ENCODE measurements at regions not wholly inside any gene's neighbourhood (a gene's known extent, or its start where the extent isn't known, plus 50 kb on each side); places are given as distances from the start of the nearest gene placed in this dataset.
A peak's percentile ranks its signal among the peaks of the same experiment; 100 is the strongest.
"Not testable (repeated sequence)": the region's sequence is repeated elsewhere in the genome, so short reads cannot be mapped to it uniquely, and the experiment has no call there.

DNA sequence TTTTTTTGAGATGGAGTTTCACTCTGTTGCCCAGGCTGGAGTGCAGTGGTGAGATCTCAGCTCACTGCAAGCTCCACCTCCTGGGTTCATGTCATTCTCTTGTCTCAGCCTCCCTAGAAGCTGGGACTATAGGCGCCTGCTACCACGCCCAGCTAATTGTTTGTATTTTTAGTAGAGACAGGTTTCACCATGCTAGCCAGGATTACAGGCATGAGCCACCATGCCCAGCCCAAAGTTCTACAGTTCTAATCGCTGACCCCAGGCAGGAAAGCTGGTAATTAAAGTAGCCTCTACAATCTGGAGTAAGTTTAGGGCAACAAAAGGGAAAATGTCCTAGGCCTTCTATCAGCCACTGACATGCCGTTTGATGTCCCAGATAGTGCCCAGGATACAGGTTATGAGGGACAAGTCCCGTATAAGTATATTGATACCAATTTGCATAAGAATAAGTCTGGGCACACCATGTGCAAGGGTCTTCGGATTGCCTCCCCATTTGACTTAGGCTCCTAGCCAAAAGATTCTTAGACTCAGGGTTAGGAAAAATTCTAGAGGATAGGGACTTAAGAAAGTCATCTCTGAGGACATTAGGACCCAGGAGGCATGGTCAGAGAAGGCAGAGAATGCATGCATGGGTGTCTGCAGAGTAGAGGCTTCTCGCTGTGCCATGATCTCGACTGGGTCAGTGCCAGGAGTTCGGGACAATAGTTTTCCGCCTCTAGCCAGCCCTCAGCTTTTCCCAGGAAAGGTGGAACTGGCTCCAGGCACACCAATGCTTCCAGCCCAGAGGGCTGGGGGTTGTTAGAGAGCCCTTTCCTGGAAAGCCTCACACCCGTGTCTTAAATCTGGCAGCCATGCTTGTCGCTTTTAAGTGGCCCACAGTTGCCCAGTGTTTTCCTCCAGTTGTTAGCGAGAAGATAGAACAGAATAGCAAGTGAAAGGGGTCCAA is 1111.1 kb downstream of the TAF11L14 start:
- DNase-seq = no peak

DNA sequence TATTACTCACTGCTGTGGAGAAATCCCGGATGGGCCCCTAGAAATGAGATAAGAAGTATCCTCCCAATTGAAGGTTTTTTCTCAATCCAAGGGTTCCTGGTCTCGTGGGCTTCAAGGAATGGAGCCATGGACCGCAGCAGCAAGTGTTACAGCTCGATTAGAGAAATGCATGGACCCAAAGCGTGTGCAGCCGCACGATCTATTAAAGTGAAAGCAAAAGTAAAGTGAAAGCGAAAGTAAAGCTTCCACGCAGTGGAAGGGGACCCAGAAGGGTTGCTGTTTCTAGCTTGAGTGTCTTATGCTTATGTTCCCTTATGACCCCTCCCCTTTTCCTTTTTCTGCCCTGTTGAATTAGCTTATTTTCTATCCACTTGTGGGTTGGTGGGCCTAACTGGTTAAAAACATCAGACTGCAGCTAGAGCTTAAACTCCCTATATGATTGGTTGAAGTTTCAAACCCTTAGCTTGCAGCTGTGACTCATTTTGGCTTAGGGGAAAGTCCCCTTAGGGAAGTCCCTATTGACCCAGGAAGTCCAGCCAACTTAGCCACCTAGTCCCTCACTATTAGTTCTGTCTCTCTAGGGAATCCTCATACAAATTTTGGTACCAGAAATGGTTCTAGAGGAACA is 1111.8 kb downstream of the TAF11L14 start:
- DNase-seq = peak; percentile 19

DNA sequence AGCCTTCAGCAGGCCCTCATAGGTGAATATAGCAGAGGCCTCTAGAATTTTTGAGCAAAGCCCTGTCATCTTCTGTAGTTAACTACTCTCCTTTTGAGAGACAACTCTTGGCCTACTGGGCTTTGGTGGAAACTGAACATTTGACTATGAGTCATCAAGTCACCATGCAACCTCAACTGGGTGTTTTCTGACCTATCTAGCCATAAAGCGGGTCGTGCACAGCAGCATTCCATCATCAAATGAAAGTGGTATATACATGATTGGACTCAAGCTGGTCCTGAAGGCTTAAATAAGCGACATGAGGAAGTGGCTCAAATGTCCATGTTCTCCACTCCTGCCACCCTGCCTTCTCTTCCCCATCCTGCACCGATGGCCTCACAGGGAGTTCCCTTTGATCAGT is 1115.5 kb downstream of the TAF11L14 start:
- no peak for DNase-seq

DNA sequence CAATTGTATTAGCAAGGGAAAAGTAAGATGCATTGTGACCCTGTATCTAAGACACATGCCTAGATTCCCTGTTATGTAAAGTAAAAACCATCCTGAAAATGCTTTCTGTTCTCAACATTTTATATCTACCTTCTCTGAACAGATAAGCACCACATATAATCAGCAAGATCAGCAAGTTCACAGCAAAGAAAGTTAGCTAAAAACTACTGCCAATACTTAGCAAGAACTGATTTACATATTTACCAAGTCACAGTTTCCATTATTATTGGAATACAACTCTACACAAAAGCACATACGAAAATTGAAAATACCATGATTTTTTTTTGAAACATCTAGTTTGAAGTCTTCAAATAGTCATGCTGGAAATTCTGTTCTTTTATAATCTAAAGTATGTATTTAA is 1118.1 kb downstream of the TAF11L14 start:
- no peak for DNase-seq

DNA sequence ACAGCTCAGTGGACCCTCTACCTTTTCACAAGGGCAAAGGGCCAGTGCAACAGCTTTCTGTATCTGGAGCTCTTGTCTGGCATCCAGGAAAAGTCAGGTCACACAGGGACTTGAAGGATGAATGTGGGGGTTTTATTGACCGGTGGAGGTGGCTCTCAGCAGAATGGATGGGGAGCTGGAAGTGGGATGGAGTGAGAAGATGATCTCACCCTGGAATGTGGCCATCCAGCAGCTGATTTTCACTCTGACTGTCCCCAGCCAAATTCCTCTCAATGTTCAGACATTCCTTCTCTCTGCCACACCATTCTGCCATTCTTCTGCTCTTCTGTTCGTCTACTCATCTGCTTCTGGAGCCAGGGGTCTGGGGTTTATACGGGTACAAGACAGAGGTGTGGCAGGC is 1119.9 kb downstream of the TAF11L14 start:
- DNase-seq = no peak

DNA sequence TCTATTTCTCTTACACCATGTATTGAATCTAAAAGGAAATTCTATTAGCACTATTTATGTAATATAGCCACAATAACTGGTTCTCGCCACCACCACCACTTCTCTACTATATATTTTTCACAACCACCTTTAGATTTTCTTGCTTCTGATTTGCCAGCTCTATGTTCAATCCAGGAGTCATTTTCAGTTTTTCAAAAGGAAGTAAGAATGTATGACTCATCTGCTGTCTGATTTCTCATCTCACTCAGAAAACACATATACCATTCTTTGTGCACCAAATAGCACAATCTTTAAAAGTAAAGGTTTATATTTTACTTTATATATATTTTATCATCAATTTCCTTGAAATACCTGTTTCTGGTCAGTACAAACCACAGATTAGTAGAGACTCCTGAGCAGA is 1127.5 kb downstream of the TAF11L14 start:
- no peak for DNase-seq

DNA sequence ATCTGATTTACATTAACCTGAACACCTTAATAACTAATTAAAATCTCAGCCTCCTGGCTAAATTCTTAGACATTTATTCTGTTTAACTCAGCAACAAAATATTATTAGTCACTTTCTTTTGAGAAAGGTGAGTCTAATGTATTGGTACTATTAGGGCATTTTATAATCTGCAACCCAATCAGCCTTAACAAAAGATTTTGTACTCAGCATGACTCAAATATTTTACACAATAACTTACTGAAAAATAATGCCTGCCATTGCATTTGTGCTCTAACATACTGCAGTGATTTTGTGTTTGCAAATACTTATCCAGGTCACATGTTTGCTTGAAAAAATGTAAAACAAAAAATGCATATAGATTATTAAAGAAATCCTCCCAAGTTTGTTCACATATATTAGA is 1129.9 kb downstream of the TAF11L14 start:
- DNase-seq = no peak

DNA sequence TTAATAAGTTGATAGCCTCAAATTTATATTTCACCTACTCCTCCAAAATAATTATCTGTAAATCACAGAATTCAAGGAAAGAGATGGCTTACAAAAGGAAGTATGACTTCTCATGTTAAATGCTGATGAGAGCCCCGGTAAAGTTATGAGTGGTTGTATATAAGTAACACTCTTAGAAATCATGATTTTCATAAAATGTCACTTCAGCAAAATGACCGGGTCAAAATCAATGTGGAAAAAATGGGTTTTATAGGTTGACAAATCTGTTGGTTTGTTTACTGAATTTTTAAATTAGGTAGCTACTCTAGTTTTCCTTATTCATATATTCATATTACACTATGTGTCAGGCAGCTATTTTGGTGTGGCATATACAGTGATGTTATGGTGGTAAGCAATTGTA is 1131.0 kb downstream of the TAF11L14 start:
- no peak for DNase-seq

DNA sequence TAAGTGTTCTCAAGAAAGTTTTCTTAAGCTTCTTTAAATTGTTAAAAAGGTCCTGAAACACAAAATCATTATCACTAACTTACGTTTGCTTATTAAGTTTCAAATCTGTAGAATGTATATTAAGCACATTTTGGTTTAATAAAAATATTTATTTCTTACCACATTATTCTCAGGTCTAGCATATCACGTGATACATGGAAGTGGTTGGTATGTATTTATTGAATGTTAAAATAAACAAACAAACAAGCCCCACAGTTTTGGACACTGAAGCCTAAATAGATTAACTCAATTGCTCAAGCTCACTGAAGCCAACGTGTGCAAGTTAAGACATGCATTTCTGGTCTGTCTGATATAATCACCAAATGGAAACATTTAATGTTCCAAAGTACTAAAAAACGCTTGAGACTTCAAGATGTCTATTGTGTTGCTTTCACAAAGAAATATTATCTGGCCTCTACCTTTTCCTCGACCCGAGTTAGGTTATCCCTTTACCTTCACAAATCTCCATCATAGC is 1136.9 kb downstream of the TAF11L14 start:
- no peak for DNase-seq

DNA sequence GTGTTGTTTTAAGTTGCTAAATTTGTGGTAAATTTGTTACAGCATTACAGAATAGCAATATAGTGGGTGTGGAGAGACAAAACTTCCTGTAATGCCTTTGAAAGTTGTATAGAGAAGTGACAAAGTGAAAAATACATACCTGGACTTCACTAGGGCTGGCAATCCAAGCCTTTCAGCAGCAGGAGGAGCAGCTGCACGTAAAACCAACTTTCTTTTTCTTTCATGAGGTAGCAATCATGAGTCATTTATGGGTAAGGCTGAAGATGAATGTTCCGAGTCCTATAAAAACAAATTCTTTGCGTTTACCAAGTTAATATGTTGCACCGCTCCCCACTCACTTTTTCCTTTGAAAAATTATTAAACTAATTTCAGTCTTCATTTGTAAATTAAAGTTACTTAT is 1138.2 kb downstream of the TAF11L14 start:
- DNase-seq = no peak

DNA sequence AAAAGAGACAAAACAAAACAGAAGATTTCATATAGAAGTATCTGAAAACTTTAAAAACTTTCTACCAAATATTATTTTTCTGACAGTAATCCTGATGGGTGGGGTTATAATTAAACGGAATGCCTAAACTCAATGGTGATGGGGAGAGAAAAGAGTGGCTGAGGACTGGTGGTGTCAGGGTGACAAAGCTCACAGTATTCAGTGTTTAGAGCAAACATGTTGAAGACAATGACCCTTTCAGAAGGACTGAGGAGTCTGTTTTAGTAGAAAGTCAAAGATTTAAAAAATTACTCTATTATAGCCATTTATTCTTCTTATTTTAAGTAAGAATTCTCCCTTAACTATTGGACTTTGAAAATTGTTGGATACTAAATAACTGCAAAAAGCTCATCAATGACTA is 1144.0 kb downstream of the TAF11L14 start:
- no peak for DNase-seq

DNA sequence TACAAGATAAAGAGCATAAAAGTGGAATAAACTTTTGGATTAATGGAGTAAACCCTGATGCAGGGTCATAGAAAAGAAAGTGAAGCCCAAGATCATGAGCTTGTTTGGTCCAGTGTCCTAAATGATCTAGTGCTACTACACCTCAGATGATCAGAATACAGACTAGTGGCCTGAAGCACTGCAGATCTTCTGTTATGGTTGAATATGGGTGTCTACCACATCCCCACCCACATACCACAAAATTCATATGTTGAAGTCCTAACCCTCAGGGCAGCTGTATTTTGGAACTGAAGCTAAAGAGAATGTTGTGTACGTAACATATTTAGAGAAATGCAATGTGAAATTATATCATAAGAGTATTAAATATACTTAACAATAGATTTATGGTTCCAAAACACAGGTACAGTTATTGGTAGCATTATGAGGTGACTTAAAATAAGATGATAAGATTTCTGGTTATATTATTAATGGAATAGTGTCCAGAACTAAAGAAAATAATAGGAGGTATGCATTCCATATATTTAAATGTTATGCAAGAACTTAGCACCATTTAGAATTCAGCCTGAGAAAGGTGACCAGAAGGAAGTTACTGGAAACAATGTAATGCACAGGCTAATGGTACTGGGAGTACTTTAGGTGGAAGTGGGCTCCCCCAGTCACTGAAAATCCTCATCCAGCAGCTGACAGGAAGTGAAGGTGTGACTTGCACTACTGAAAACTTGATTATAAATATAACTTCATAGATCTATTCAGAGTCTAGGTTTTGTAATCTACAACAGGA is 1155.1 kb downstream of the TAF11L14 start:
- DNase-seq = no peak

DNA sequence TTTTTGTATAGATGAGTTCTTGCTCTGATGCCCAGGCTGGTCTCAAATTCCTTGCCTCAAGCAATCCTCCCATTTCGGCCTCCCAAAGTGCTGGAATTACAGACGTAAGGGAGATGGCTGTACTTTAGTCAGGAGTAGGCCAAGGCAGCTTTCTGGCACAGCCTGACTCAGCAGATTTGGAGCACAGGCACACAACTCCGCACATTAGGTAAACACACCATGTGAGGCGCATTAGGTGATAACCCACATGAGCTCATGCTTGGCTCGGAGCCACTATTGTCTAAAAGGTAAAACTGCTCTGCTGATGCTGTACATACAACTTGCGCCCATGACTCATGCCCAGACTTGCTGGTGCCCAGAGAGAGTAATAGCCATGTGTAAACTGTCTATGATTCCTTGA is 1157.9 kb downstream of the TAF11L14 start:
- DNase-seq = no peak

DNA sequence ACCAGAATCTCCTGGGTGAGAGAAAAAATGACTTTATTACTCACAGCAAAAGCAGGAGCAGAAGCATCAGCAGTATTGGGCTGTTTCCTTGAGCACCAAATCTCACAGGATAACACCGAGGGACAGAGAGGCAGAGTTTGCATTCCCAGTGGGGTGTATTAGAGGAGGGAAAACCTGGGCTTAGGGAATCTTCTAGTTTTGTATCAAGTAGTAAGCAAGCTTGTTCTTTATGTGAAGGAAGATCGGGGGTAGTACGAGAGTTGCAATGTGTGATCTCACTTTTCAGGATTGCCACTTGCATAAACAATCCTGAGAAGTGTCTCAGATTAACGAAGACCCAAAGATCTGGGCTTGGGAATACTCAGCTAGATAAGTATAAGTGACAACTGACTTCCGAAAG is 1163.0 kb downstream of the TAF11L14 start:
- no peak for DNase-seq

DNA sequence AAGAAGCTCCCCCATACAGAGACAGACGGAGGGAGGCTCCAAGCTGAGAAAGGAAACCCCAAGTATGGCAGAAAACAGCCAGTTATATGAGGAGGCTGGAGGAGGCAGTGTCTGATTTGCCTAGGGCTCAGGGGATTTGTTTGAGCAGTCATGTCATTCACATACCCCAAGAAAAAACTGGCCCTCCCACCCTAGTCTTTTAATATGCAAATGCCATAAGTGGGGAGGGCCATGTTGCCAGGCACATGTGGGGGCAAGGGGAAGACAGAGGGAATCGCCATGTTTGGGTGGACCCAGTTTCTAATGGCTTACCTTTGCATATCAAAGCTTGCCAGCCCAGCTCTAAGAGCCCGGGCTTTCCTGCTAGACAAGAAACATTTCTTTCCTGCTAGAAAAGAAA is 1163.8 kb downstream of the TAF11L14 start:
- no peak for DNase-seq

DNA sequence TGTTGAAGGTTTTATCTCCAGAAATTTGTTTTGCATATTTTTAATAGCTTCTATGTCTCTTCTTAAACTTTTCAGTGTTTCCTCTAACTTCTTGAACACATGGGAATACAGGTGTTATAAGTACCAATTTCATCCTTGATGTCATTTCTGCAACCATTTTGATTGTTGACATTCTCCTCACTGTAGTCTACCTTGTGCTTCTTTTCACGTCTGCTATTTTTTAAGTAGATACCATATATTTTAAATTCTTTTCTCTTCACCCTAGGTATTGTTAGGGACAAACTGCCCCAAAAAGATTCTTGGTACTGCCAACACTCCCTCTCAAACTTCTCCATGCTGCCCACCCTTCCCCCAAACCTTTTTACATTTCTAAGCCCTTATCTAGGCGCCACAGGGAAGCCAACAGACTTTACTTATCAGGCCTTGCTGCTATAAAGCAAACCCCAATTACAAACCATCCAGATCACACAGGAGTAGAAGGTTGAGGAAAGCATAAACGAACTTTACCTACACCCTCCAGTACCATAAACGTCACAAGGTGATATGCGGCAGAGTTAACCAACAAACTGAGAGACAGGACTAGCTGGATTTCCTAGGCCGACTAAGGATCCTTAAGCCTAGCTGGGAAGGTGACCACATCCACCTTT is 1165.3 kb downstream of the TAF11L14 start:
- no peak for DNase-seq

DNA sequence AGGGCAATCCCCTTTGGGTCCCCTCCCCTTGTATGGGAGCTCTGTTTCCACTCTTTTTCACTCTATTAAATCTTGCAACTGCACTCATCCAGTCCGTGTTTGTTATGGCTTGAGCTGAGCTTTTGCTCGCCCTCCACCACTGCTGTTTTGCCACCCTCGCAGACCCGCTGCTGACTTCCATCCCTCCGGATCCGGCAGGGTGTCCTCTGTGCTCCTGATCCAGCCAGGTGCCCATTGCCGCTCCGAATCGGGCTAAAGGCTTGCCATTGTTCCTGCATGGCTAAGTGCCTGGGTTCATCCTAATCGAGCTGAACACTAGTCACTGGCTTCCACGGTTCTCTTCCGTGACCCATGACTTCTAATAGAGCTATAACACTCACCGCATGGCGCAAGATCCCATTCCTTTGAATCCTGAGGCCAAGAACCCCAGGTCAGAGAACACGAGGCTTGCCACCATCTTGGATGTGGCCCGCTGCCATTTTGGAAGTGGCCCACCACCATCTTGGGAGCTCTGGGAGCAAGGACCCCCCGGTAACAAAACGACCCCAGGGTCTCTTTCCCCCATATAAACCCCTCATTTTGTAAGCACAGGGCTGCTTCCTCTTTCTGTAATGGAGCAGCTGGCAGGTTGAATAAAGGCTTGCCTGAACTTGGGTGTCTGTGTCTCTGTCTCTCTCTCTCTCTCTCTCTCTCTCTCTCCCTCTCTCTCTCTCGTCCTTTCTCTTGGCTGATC is 1166.2 kb downstream of the TAF11L14 start:
- no peak for DNase-seq

DNA sequence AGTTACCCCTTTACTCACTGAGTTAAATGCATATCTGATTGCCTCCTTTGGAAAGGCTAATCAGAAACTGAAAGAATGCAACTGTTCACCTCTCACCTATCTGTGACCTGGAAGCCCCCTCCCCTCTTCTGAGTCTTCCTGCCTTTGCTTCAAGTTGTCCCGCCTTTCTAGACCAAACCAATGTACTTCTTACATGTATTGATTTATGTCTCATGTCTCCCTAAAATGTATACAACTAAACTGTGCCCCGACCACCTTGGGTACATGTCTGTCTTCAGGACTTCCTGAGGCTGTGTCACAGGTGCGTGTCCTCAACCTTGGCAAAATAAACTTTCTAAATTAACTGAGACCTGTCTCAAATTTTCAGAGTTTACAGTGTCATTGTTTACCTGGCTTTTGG is 1167.2 kb downstream of the TAF11L14 start:
- DNase-seq = not testable (repeated sequence)

DNA sequence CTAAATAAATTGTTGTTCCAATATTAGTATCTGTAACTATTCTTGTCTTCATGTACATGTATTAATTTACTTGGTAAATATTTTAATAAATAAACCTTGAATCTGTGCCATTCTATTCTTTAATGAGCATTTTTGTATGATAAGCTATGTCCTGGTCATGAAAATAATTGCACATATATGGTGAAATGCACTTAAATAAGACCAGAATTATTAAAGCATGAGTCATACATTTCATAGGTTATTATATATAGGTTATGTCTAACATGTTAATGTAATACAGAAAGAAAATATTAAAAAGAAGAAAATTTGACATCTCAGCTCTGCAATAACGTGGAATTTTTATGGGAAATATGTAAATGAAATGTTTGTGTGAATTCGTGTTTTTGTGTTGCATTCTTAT is 1168.1 kb downstream of the TAF11L14 start:
- DNase-seq = no peak

DNA sequence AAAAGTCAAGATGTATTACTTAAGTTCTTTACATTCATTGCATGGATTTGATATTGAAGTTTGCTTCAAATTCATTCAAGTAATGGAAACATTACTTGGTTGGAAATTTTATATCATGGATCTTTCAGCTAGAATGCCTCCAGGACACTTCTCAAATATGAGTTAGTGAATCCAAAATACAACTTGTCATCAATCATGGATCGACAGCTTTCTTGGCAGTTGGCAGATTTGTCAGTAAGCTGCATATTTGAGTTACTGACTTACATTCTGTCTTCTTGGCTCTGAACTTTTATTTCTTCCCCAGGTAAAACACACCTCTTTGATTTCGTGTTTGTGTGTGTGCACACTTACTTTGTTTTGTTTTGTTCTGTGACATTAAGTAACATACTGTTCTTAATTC is 1171.1 kb downstream of the TAF11L14 start:
- DNase-seq = no peak

DNA sequence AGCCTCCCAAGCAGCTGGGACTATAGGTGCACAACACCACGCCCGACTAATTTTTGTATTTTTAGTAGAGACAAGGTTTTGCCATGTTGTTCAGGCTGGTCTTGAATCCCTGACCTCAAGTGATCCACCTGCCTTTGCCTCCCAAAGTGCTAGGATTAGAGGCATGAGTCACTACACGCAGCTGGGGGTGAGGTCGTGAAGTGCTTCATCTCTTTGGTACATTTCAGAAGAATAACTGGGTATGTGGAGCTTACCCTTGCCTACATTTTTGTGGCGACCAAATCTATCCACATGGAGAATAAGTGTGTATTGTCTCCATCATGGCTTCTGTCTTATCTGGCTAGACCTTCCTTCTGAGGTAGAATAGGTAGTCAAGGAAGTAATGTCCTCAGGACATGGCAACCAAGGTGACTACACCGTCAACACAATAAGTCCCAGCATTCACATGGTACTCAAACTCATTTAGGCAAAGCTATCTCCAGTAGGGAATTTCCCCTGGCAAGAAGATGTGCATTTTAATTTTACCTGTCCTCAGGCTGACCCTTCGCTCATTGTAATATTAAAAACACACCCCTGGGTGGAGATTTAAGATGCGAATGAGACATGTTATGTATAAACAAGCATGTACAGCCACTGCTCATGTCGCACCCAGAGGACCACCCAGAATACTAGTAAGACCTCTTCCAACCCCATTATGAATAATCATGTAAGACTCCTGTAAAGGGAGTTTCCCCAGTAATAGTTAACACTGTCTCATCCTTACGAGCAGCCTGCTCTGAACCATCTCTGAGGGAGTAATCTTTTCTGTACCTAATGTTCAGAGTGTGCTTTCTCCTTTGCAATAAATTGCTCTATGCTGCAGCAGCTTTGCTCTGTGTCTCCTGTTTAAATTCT is 1173.2 kb downstream of the TAF11L14 start:
- DNase-seq = no peak

All from effector CD8-positive, alpha-beta T cell (primary cell).